ENCODE measurements at regions not wholly inside any gene's neighbourhood (a gene's known extent, or its start where the extent isn't known, plus 50 kb on each side); places are given as distances from the start of the nearest gene placed in this dataset.

DNA sequence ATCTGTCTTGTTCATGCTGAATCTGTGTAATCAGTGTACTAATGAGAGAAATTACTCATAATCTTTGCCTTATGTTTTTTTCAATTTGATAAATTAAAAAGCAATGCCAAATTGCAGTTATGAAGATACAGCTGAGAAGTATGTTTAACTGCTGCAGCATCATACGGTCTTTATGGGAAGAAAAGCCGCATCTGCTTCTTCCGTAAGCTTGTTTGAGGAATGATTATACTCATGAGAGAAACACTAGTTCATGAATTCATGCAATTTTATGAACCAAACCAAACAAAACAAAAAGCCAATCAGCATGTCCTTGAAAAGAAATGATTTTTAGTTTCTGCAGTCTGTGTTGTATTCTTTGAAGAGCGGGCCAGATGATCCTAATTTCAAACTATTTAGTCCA is 275.9 kb upstream of the ARHGEF26 start:
- TF ChIP-seq, protein P1, sequence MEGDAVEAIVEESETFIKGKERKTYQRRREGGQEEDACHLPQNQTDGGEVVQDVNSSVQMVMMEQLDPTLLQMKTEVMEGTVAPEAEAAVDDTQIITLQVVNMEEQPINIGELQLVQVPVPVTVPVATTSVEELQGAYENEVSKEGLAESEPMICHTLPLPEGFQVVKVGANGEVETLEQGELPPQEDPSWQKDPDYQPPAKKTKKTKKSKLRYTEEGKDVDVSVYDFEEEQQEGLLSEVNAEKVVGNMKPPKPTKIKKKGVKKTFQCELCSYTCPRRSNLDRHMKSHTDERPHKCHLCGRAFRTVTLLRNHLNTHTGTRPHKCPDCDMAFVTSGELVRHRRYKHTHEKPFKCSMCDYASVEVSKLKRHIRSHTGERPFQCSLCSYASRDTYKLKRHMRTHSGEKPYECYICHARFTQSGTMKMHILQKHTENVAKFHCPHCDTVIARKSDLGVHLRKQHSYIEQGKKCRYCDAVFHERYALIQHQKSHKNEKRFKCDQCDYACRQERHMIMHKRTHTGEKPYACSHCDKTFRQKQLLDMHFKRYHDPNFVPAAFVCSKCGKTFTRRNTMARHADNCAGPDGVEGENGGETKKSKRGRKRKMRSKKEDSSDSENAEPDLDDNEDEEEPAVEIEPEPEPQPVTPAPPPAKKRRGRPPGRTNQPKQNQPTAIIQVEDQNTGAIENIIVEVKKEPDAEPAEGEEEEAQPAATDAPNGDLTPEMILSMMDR (IDR thresholded peaks at IDR 0.05 in 2 of 3, conservative IDR thresholded peaks at IDR 0.05 in 1 of 3; ENCODE audit: borderline replicate concordance in 1 of 3, insufficient read depth in 1 of 3, low read depth in 2 of 3, low read length in 2 of 3): no peak
- TF ChIP-seq MAX (IDR thresholded peaks at IDR 0.05) (no peak), YY1 (IDR thresholded peaks at IDR 0.05; ENCODE audit: extremely low read depth, insufficient replicate concordance, low read depth, low read length) (no peak), RAD21 (IDR thresholded peaks at IDR 0.05; ENCODE audit: low read depth) (no peak), SP1 (IDR thresholded peaks at IDR 0.05; ENCODE audit: low read depth) (no peak), EGR1 (IDR thresholded peaks at IDR 0.05; ENCODE audit: low read depth) (no peak), EZH2 (IDR thresholded peaks at IDR 0.05) (no peak), POLR2A (IDR thresholded peaks at IDR 0.05; ENCODE audit: borderline replicate concordance, extremely low read depth, insufficient read depth, insufficient read length) (no peak), EZH2phosphoT487 (IDR thresholded peaks at IDR 0.05; ENCODE audit: borderline replicate concordance) (no peak)
- TF ChIP-seq, protein P2, sequence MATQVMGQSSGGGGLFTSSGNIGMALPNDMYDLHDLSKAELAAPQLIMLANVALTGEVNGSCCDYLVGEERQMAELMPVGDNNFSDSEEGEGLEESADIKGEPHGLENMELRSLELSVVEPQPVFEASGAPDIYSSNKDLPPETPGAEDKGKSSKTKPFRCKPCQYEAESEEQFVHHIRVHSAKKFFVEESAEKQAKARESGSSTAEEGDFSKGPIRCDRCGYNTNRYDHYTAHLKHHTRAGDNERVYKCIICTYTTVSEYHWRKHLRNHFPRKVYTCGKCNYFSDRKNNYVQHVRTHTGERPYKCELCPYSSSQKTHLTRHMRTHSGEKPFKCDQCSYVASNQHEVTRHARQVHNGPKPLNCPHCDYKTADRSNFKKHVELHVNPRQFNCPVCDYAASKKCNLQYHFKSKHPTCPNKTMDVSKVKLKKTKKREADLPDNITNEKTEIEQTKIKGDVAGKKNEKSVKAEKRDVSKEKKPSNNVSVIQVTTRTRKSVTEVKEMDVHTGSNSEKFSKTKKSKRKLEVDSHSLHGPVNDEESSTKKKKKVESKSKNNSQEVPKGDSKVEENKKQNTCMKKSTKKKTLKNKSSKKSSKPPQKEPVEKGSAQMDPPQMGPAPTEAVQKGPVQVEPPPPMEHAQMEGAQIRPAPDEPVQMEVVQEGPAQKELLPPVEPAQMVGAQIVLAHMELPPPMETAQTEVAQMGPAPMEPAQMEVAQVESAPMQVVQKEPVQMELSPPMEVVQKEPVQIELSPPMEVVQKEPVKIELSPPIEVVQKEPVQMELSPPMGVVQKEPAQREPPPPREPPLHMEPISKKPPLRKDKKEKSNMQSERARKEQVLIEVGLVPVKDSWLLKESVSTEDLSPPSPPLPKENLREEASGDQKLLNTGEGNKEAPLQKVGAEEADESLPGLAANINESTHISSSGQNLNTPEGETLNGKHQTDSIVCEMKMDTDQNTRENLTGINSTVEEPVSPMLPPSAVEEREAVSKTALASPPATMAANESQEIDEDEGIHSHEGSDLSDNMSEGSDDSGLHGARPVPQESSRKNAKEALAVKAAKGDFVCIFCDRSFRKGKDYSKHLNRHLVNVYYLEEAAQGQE (IDR thresholded peaks at IDR 0.05; ENCODE audit: low read depth): no peak

Data from HCT116 (cell line).